Parathyroid adenoma (tissue), 2 donors: ENCODE measurements at regions not wholly inside any gene's neighbourhood (a gene's known extent, or its start where the extent isn't known, plus 50 kb on each side); places are given as distances from the start of the nearest gene placed in this dataset.

Source experiments
- H2AFZ ChIP-seq: fragments of 300-600 bp; sonication (generic); one replicate; pipeline ENCODE4 v1.7.0; 2017; ENCODE audit warnings: antibody characterized with exemption, mild to moderate bottlenecking
- H3K27ac ChIP-seq: fragments of 300-600 bp; sonication (generic); one replicate; pipeline ENCODE4 v1.7.0; 2017
- H3K27me3 ChIP-seq: fragments of 300-600 bp; sonication (generic); one replicate; pipeline ENCODE4 v1.7.0; 2017; ENCODE audit warnings: low read length; ENCODE audit not compliant: control insufficient read depth, insufficient read depth
- H3K36me3 ChIP-seq: fragments of 300-600 bp; sonication (generic); one replicate; pipeline ENCODE4 v1.7.0; 2017; ENCODE audit warnings: low read length; ENCODE audit not compliant: control insufficient read depth, insufficient read depth
- H3K4me1 ChIP-seq: fragments of 300-600 bp; sonication (generic); one replicate; pipeline ENCODE4 v1.7.0; 2017; ENCODE audit warnings: control low read depth
- H3K4me2 ChIP-seq: fragments of 300-600 bp; sonication (generic); one replicate; pipeline ENCODE4 v1.7.0; 2017; ENCODE audit warnings: low read length
- H3K4me3 ChIP-seq: fragments of 300-600 bp; sonication (generic); one replicate; pipeline ENCODE4 v1.7.0; 2017; ENCODE audit warnings: low read depth, low read length
- H3K79me2 ChIP-seq: fragments of 300-600 bp; sonication (generic); one replicate; pipeline ENCODE4 v1.7.0; 2017; ENCODE audit warnings: control low read depth
- H3K9ac ChIP-seq: fragments of 300-600 bp; sonication (generic); one replicate; pipeline ENCODE4 v1.7.0; 2017; ENCODE audit warnings: mild to moderate bottlenecking
- H3K9me3 ChIP-seq: fragments of 300-600 bp; sonication (generic); one replicate; pipeline ENCODE4 v1.7.0; 2017; ENCODE audit warnings: low read length; ENCODE audit not compliant: control insufficient read depth
- TF ChIP-seq, protein P1 (sequence below): fragments of 300-600 bp; sonication (generic); IDR thresholded peaks from one replicate; pipeline ENCODE4 v1.7.0; 2017; ENCODE audit warnings: antibody characterized with exemption, mild to moderate bottlenecking
- donor health status: primary hyperparathyroidism.

DNA sequence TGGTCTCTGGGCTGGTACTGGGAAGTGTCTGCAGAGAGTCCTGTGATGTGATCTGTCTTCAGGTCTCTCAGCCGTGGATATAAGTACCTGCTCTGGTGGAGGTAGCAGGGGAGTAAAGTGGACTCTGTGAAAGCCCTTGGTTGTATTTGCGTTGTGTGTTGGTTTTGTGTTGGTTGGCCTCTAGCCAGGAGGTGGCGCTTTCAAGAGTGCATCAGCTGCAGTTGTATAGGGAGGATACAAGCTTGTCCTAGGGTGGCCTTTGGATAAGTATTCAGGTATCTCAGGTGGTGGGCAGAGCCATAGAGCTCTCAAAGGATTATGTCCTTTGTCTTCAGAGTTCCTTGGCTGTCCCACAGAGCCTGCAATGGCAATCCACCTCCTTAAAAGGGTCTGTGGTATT, 111.6 kb downstream of the MAGEB17 start:
- Histone ChIP-seq H3K27me3 (no peaks in the 10 kb centered on the region), H3K9ac (no peak overlapping the region), H2AFZ (no peak overlapping the region), H3K9me3 (no peaks in the 10 kb centered on the region), H3K4me2 (no peak overlapping the region), H3K27ac (no peak overlapping the region), H3K4me3 (no peak overlapping the region), H3K79me2 (no peaks in the 10 kb centered on the region), H3K36me3 (no peaks in the 10 kb centered on the region), H3K4me1 (no peaks in the 10 kb centered on the region)
- TF ChIP-seq, protein P1, sequence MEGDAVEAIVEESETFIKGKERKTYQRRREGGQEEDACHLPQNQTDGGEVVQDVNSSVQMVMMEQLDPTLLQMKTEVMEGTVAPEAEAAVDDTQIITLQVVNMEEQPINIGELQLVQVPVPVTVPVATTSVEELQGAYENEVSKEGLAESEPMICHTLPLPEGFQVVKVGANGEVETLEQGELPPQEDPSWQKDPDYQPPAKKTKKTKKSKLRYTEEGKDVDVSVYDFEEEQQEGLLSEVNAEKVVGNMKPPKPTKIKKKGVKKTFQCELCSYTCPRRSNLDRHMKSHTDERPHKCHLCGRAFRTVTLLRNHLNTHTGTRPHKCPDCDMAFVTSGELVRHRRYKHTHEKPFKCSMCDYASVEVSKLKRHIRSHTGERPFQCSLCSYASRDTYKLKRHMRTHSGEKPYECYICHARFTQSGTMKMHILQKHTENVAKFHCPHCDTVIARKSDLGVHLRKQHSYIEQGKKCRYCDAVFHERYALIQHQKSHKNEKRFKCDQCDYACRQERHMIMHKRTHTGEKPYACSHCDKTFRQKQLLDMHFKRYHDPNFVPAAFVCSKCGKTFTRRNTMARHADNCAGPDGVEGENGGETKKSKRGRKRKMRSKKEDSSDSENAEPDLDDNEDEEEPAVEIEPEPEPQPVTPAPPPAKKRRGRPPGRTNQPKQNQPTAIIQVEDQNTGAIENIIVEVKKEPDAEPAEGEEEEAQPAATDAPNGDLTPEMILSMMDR = no peak

DNA sequence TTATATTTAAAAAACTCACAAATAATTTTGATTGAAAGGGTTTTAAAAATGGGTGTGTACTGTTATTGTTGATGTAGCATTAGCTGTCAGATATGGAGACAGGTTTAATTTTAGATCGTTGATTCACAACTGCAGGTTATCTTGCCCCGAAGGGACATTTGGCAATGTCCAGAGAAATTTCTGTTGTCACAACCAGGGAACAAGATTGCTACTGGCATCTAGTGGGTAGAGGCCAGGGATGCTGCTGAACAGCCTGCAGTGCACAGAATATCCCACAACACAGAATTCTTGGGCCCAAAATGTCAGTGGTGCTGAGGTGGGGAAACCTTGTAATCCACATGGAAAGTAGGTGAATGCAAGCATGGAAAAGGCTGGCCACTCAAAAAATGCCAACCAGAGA, 114.9 kb downstream of the MAGEB17 start:
- Histone ChIP-seq H3K27ac (no peak overlapping the region), H3K79me2 (no peaks in the 10 kb centered on the region), H3K4me1 (no peaks in the 10 kb centered on the region), H2AFZ (no peak overlapping the region), H3K9ac (no peak overlapping the region), H3K4me2 (no peak overlapping the region), H3K27me3 (no peaks in the 10 kb centered on the region), H3K9me3 (no peaks in the 10 kb centered on the region), H3K4me3 (no peak overlapping the region), H3K36me3 (no peaks in the 10 kb centered on the region)
- TF ChIP-seq, protein P1 = no peak

- Histone ChIP-seq H2AFZ (no peak overlapping the region), H3K9me3 (no peaks in the 10 kb centered on the region)
Measured at GRCh38 chrX:16284842-16285241, 117.6 kb downstream of the MAGEB17 start.

GRCh38 chrX:16290997-16291396, 123.7 kb downstream of the MAGEB17 start:
- Histone ChIP-seq H3K9ac (no peak overlapping the region), H3K79me2 (no peaks in the 10 kb centered on the region), H3K4me1 (no peaks in the 10 kb centered on the region), H2AFZ (no peak overlapping the region), H3K4me3 (no peak overlapping the region), H3K27ac (no peak overlapping the region), H3K9me3 (no peaks in the 10 kb centered on the region), H3K4me2 (no peak overlapping the region), H3K36me3 (no peaks in the 10 kb centered on the region), H3K27me3 (no peaks in the 10 kb centered on the region)
- TF ChIP-seq, protein P1 = no peak

More at GRCh38 chrX:16284842-16285241, 117.6 kb downstream of the MAGEB17 start:
- TF ChIP-seq, protein P1 = no peak
- Histone ChIP-seq H3K27me3 (no peaks in the 10 kb centered on the region), H3K36me3 (no peaks in the 10 kb centered on the region), H3K4me2 (no peak overlapping the region), H3K27ac (no peak overlapping the region), H3K4me3 (no peak overlapping the region), H3K4me1 (no peaks in the 10 kb centered on the region), H3K79me2 (no peaks in the 10 kb centered on the region), H3K9ac (no peak overlapping the region)

- Histone ChIP-seq H3K4me1 (no peaks in the 10 kb centered on the region), H3K79me2 (no peaks in the 10 kb centered on the region), H3K27me3 (no peaks in the 10 kb centered on the region), H3K9ac (no peak overlapping the region), H3K36me3 (no peaks in the 10 kb centered on the region), H2AFZ (no peak overlapping the region), H3K4me2 (no peak overlapping the region), H3K9me3 (no peaks in the 10 kb centered on the region), H3K27ac (no peak overlapping the region), H3K4me3 (no peak overlapping the region)
- TF ChIP-seq, protein P1 = no peak
Measured at GRCh38 chrX:16300831-16301230, 133.6 kb downstream of the MAGEB17 start.
